CD1c-positive myeloid dendritic cell (primary cell): ENCODE measurements at regions not wholly inside any gene's neighbourhood (a gene's known extent, or its start where the extent isn't known, plus 50 kb on each side); places are given as distances from the start of the nearest gene placed in this dataset.
A peak's percentile ranks its signal among the peaks of the same experiment; 100 is the strongest.

Experiments used
- DNase-seq: peaks from one replicate; pipeline ENCODE4 v3.0.0-alpha.2; 2016; ENCODE audit errors: extremely low spot score

- DNase-seq = peak; percentile 6
These were observed 110.4 kb upstream of the RAB27B start for GRCh38 chr18:54717673-54718407.

- no peak for DNase-seq
These were observed 109.9 kb upstream of the RAB27B start for GRCh38 chr18:54718408-54718773.

GRCh38 chr18:54720620-54721019, 107.7 kb upstream of the RAB27B start:
- DNase-seq = no peak

GRCh38 chr18:54726143-54726542, 102.1 kb upstream of the RAB27B start:
- no peak for DNase-seq

GRCh38 chr18:54734059-54734458, 94.2 kb upstream of the RAB27B start:
- DNase-seq = no peak

GRCh38 chr18:54736981-54737380, 91.3 kb upstream of the RAB27B start:
- no peak for DNase-seq

GRCh38 chr18:54737986-54738385, 90.3 kb upstream of the RAB27B start:
- DNase-seq = no peak

GRCh38 chr18:54739476-54739875, 88.8 kb upstream of the RAB27B start:
- no peak for DNase-seq

GRCh38 chr18:54740136-54740846, 88.0 kb upstream of the RAB27B start:
- DNase-seq = no peak

- no peak for DNase-seq
These were observed 86.2 kb upstream of the RAB27B start for GRCh38 chr18:54742120-54742519.

GRCh38 chr18:54742659-54743604, 85.3 kb upstream of the RAB27B start:
- no peak for DNase-seq

- DNase-seq = no peak
These were observed 84.7 kb upstream of the RAB27B start for GRCh38 chr18:54743605-54743995.

GRCh38 chr18:54749291-54749690, 79.0 kb upstream of the RAB27B start:
- no peak for DNase-seq

- DNase-seq = no peak
These were observed 77.9 kb upstream of the RAB27B start for GRCh38 chr18:54750350-54750749.

- no peak for DNase-seq
These were observed 76.1 kb upstream of the RAB27B start for GRCh38 chr18:54752185-54752584.

GRCh38 chr18:54755456-54755855, 72.8 kb upstream of the RAB27B start:
- DNase-seq = no peak

GRCh38 chr18:54762386-54762785, 65.9 kb upstream of the RAB27B start:
- no peak for DNase-seq

GRCh38 chr18:54764786-54765185, 63.5 kb upstream of the RAB27B start:
- no peak for DNase-seq

GRCh38 chr18:54765636-54766375, 62.5 kb upstream of the RAB27B start:
- no peak for DNase-seq

GRCh38 chr18:54766634-54767033, 61.6 kb upstream of the RAB27B start:
- no peak for DNase-seq

- no peak for DNase-seq
These were observed 61.2 kb upstream of the RAB27B start for GRCh38 chr18:54767098-54767497.
